ENCODE measurements at regions not wholly inside any gene's neighbourhood (a gene's known extent, or its start where the extent isn't known, plus 50 kb on each side); places are given as distances from the start of the nearest gene placed in this dataset.

DNA sequence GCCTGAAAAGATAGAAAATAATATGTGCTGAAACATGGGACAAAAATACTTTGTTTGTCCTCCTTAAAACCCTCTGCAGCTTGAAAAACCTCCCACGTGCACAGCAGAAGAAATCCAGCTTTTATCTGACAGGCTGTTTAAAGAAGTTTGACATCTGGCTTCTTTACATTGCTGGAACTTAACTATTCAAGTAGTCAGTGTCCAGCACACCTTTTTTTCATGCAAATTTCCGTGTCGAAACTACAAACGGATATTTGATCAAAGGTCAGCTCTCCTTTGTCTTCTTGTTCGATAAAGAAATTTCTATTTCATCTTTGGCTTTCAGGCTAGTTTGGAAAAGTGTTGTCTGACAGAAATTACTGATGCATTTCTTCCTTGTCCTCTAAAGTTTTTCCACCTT is 66.8 kb upstream of the KBTBD8 start:
- Histone ChIP-seq H3K79me2 (ENCODE audit: control insufficient read depth, insufficient read depth, low read length) (no peaks in the 10 kb centered on the region), H4K20me1 (ENCODE audit: control insufficient read depth, insufficient read depth) (no peaks in the 10 kb centered on the region), H3K36me3 (ENCODE audit: control insufficient read depth in 2 of 2, insufficient read depth in 2 of 2, low read length in 1 of 2) (no peaks in the 10 kb centered on the region), H3K9me3 (replicated peaks; ENCODE audit: control insufficient read depth, insufficient read depth, low read length) (no peaks in the 10 kb centered on the region), H3K27ac (ENCODE audit: control insufficient read depth, insufficient read depth) (no peak overlapping the region), H2AFZ (ENCODE audit: control insufficient read depth, low read depth, low read length) (no peak overlapping the region), H3K4me1 (ENCODE audit: control insufficient read depth, insufficient read depth, low read length) (no peaks in the 10 kb centered on the region), H3K27me3 (replicated peaks in 1 of 2; ENCODE audit: control insufficient read depth in 2 of 2, insufficient read depth in 2 of 2, low read length in 1 of 2) (no peaks in the 10 kb centered on the region), H3K4me3 (no peak overlapping the region), H3K9ac (ENCODE audit: control insufficient read depth, insufficient read depth, low read length) (no peak overlapping the region), H3K4me2 (ENCODE audit: control insufficient read depth, insufficient read depth) (no peak overlapping the region)
- ChIA-PET CTCF (no interaction called here), SMC1A (ENCODE audit: uncharacterized antibody, unreplicated experiment) (interaction anchor here (1.1 kb wide), 2 partner anchors 27 to 40 kb away, joined by 3 read pairs; no protein-coding TSS in a partner anchor), RAD21 (ENCODE audit: unreplicated experiment) (no interaction called here), POLR2A (no interaction called here)
- 21% methylated on average over 5 of the region's 5 CpGs for WGBS (ENCODE audit: insufficient coverage, insufficient replicate concordance, low lambda C conversion rate, missing lambda C conversion rate)
- TF ChIP-seq, protein P1, sequence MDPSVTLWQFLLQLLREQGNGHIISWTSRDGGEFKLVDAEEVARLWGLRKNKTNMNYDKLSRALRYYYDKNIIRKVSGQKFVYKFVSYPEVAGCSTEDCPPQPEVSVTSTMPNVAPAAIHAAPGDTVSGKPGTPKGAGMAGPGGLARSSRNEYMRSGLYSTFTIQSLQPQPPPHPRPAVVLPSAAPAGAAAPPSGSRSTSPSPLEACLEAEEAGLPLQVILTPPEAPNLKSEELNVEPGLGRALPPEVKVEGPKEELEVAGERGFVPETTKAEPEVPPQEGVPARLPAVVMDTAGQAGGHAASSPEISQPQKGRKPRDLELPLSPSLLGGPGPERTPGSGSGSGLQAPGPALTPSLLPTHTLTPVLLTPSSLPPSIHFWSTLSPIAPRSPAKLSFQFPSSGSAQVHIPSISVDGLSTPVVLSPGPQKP (IDR thresholded peaks at IDR 0.05; ENCODE audit: low read depth, low read length): no peak
- TF ChIP-seq HDAC2 (IDR thresholded peaks at IDR 0.05) (no peak), NRF1 (conservative IDR thresholded peaks at IDR 0.05; ENCODE audit: low read depth, low read length) (no peak), BCL11A (IDR thresholded peaks at IDR 0.05; ENCODE audit: low read depth, low read length) (no peak), CHD1 (IDR thresholded peaks at IDR 0.05; ENCODE audit: low read depth, low read length) (no peak), BHLHE40 (IDR thresholded peaks at IDR 0.05; ENCODE audit: borderline replicate concordance in 1 of 2, low read depth in 2 of 2, low read length in 1 of 2) (no peak)
- intact Hi-C loops (cut with micrococcal nuclease; ENCODE audit: unreplicated experiment) (no loop called here), in situ Hi-C loops (cut with MboI) (no loop called here)
- no peak for DNase-seq (ENCODE audit: low read depth, low spot score)
- ATAC-seq: no peak
- no peak for FAIRE-seq
- BruUV-seq (replicated peaks): no TSS peak

DNA sequence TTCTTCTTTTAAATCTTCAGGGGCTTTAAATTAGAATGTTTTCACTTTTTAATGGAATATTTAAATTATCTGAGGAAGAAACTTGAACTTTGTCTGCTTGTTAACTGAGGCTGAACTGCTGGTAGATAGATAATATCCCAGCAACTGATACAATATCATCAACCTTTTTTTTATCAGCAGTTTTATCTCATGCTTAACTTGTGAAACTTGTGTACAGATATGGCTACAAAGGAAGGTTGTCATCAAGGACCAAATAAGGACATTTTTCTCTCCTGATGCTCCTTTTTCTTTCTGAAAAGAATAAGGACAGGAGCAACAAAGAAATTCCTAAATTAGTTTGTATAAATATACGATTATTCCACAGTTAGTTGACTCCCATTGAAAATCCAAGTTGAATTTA is 66.4 kb upstream of the KBTBD8 start:
- Histone ChIP-seq H3K9me3 (replicated peaks; ENCODE audit: control insufficient read depth, insufficient read depth, low read length) (no peaks in the 10 kb centered on the region), H3K36me3 (ENCODE audit: control insufficient read depth in 2 of 2, insufficient read depth in 2 of 2, low read length in 1 of 2) (no peaks in the 10 kb centered on the region), H2AFZ (ENCODE audit: control insufficient read depth, low read depth, low read length) (no peak overlapping the region), H3K27me3 (replicated peaks in 1 of 2; ENCODE audit: control insufficient read depth in 2 of 2, insufficient read depth in 2 of 2, low read length in 1 of 2) (no peaks in the 10 kb centered on the region), H3K4me2 (ENCODE audit: control insufficient read depth, insufficient read depth) (no peak overlapping the region), H3K4me1 (ENCODE audit: control insufficient read depth, insufficient read depth, low read length) (no peaks in the 10 kb centered on the region), H4K20me1 (ENCODE audit: control insufficient read depth, insufficient read depth) (no peaks in the 10 kb centered on the region), H3K27ac (ENCODE audit: control insufficient read depth, insufficient read depth) (no peak overlapping the region), H3K79me2 (ENCODE audit: control insufficient read depth, insufficient read depth, low read length) (no peaks in the 10 kb centered on the region), H3K9ac (ENCODE audit: control insufficient read depth, insufficient read depth, low read length) (no peak overlapping the region), H3K4me3 (no peak overlapping the region)
- DNase-seq (ENCODE audit: low read depth, low spot score) (no peak), FAIRE-seq (no peak), ATAC-seq (no peak)
- CTCF ChIA-PET: no interaction called here
- POLR2A ChIA-PET: no interaction called here
- in situ Hi-C loops (cut with MboI) (no loop called here), intact Hi-C loops (cut with micrococcal nuclease; ENCODE audit: unreplicated experiment) (no loop called here)
- TF ChIP-seq SMAD1 (IDR thresholded peaks at IDR 0.05; ENCODE audit: low read depth, partially characterized antibody): no peak
- TF ChIP-seq, protein P2, sequence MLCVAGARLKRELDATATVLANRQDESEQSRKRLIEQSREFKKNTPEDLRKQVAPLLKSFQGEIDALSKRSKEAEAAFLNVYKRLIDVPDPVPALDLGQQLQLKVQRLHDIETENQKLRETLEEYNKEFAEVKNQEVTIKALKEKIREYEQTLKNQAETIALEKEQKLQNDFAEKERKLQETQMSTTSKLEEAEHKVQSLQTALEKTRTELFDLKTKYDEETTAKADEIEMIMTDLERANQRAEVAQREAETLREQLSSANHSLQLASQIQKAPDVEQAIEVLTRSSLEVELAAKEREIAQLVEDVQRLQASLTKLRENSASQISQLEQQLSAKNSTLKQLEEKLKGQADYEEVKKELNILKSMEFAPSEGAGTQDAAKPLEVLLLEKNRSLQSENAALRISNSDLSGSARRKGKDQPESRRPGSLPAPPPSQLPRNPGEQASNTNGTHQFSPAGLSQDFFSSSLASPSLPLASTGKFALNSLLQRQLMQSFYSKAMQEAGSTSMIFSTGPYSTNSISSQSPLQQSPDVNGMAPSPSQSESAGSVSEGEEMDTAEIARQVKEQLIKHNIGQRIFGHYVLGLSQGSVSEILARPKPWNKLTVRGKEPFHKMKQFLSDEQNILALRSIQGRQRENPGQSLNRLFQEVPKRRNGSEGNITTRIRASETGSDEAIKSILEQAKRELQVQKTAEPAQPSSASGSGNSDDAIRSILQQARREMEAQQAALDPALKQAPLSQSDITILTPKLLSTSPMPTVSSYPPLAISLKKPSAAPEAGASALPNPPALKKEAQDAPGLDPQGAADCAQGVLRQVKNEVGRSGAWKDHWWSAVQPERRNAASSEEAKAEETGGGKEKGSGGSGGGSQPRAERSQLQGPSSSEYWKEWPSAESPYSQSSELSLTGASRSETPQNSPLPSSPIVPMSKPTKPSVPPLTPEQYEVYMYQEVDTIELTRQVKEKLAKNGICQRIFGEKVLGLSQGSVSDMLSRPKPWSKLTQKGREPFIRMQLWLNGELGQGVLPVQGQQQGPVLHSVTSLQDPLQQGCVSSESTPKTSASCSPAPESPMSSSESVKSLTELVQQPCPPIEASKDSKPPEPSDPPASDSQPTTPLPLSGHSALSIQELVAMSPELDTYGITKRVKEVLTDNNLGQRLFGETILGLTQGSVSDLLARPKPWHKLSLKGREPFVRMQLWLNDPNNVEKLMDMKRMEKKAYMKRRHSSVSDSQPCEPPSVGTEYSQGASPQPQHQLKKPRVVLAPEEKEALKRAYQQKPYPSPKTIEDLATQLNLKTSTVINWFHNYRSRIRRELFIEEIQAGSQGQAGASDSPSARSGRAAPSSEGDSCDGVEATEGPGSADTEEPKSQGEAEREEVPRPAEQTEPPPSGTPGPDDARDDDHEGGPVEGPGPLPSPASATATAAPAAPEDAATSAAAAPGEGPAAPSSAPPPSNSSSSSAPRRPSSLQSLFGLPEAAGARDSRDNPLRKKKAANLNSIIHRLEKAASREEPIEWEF (IDR thresholded peaks at IDR 0.05; ENCODE audit: insufficient replicate concordance, low read depth, low read length): no peak
- SMC1A ChIA-PET (ENCODE audit: uncharacterized antibody, unreplicated experiment): interaction anchor here (1.1 kb wide), 1 partner anchor 27 kb away, joined by 3 read pairs; no protein-coding TSS in a partner anchor
- WGBS (ENCODE audit: insufficient coverage, insufficient replicate concordance, low lambda C conversion rate, missing lambda C conversion rate): 6% methylated on average over 1 of the region's 1 CpG
- RAD21 ChIA-PET (ENCODE audit: unreplicated experiment): no interaction called here
- no TSS peak for BruUV-seq (replicated peaks)

All from GM12878 (cell line).